KMS-11 (cell line): ENCODE measurements at regions not wholly inside any gene's neighbourhood (a gene's known extent, or its start where the extent isn't known, plus 50 kb on each side); places are given as distances from the start of the nearest gene placed in this dataset.

ENCODE experiments used
- H2AFZ ChIP-seq: fragments of 200-600 bp; sonication (generic); 2 replicates; pipeline ENCODE4 v1.6.1; 2016; ENCODE audit warnings: antibody characterized with exemption, mixed run types, low read depth
- H3K27ac ChIP-seq: fragments of 200-600 bp; sonication (generic); 2 replicates; pipeline ENCODE4 v1.6.1; 2016; ENCODE audit warnings: mild to moderate bottlenecking, mixed run types
- H3K27me3 ChIP-seq: fragments of 200-600 bp; sonication (generic); 2 replicates; pipeline ENCODE4 v1.6.1; 2017; ENCODE audit warnings: mild to moderate bottlenecking, low read depth, mixed run types, moderate library complexity; ENCODE audit not compliant: insufficient read depth
- H3K36me3 ChIP-seq: fragments of 200-600 bp; sonication (generic); 2 replicates; pipeline ENCODE4 v1.6.1; 2017; ENCODE audit warnings: mild to moderate bottlenecking, mixed run types; ENCODE audit not compliant: insufficient read depth
- H3K4me1 ChIP-seq: fragments of 200-600 bp; sonication (generic); 2 replicates; pipeline ENCODE4 v1.6.1; 2016; ENCODE audit warnings: mild to moderate bottlenecking, low read depth, mixed run types; ENCODE audit not compliant: poor library complexity, severe bottlenecking
- H3K4me2 ChIP-seq: fragments of 200-600 bp; sonication (generic); 2 replicates; pipeline ENCODE4 v1.7.0; 2016; ENCODE audit warnings: mild to moderate bottlenecking, mixed run types
- H3K4me3 ChIP-seq: fragments of 200-600 bp; sonication (generic); IDR thresholded peaks from 2 replicates; pipeline ENCODE4 v1.6.1; 2017; ENCODE audit warnings: low read depth, low read length, mixed read lengths; ENCODE audit not compliant: insufficient read depth
- H3K79me2 ChIP-seq: fragments of 200-600 bp; sonication (generic); 2 replicates; pipeline ENCODE4 v1.6.1; 2016; ENCODE audit warnings: low read depth, mixed run types; ENCODE audit not compliant: insufficient read depth
- H3K9ac ChIP-seq: fragments of 200-600 bp; sonication (generic); 2 replicates; pipeline ENCODE4 v1.6.1; 2016; ENCODE audit warnings: mild to moderate bottlenecking, mixed run types
- H4K20me1 ChIP-seq: fragments of 200-600 bp; sonication (generic); 2 replicates; pipeline ENCODE4 v1.6.1; 2016; ENCODE audit warnings: mild to moderate bottlenecking, mixed run types; ENCODE audit not compliant: insufficient read depth
- TF ChIP-seq, protein P1 (sequence below): fragments of 200-600 bp; sonication (generic); conservative IDR thresholded peaks from 2 replicates; pipeline ENCODE4 v1.6.1; 2017; ENCODE audit warnings: low read depth, mild to moderate bottlenecking, antibody characterized with exemption, low read length, moderate library complexity, mixed read lengths

DNA sequence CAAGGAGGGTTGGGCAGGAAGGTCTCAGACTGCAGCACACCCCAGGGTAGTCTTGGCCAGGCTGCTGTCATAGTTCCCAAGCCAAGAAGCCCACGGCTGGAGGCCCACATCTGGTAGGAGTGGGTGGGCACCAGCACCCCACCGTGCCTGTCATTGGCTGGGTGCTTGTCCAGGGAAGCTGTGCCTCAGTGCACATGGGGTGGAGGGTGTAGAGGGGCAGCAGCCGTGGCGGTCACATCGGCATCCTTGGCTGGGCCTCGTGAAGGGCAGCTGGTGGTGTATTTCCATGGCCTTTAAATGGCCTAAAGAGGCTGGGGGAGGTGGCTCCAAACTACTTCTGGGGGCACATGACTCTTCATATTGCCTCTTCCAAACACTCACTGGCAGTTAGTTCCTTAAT lies 119.6 kb upstream of the USP24 start:
- Histone ChIP-seq H3K4me1 (no peaks in the 10 kb centered on the region), H3K27me3 (no peaks in the 10 kb centered on the region), H3K4me2 (no peak overlapping the region), H3K36me3 (no peaks in the 10 kb centered on the region), H4K20me1 (no peaks in the 10 kb centered on the region), H3K4me3 (no peak overlapping the region), H3K79me2 (no peaks in the 10 kb centered on the region), H2AFZ (no peak overlapping the region), H3K9ac (no peak overlapping the region), H3K27ac (no peak overlapping the region)
- TF ChIP-seq, protein P1, sequence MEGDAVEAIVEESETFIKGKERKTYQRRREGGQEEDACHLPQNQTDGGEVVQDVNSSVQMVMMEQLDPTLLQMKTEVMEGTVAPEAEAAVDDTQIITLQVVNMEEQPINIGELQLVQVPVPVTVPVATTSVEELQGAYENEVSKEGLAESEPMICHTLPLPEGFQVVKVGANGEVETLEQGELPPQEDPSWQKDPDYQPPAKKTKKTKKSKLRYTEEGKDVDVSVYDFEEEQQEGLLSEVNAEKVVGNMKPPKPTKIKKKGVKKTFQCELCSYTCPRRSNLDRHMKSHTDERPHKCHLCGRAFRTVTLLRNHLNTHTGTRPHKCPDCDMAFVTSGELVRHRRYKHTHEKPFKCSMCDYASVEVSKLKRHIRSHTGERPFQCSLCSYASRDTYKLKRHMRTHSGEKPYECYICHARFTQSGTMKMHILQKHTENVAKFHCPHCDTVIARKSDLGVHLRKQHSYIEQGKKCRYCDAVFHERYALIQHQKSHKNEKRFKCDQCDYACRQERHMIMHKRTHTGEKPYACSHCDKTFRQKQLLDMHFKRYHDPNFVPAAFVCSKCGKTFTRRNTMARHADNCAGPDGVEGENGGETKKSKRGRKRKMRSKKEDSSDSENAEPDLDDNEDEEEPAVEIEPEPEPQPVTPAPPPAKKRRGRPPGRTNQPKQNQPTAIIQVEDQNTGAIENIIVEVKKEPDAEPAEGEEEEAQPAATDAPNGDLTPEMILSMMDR = no peak

DNA sequence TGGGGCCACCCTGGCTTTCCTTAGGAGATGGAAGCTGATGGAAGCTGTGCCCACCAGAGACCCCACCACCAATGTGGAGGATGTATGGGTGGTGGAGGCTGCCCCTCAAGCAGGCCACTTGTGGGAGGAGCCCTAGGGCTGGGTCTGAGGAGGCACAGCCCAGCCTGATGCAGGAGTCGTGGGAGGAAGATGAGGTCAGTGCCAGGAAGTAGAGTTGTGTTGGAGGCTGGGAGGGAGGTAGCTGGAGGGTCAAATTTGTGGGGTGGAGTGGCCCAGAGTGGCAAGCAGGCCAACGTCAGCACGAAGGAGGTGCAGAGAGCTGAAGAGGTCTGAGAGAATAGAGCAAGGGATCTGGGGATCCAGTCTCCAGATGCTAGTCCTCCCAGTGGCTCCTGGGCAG lies 119.0 kb upstream of the USP24 start:
- Histone ChIP-seq H3K4me2 (no peak overlapping the region), H3K4me3 (no peak overlapping the region), H3K79me2 (no peaks in the 10 kb centered on the region), H2AFZ (no peak overlapping the region), H3K9ac (no peak overlapping the region), H3K27ac (no peak overlapping the region), H3K4me1 (no peaks in the 10 kb centered on the region), H3K27me3 (no peaks in the 10 kb centered on the region), H4K20me1 (no peaks in the 10 kb centered on the region), H3K36me3 (no peaks in the 10 kb centered on the region)
- TF ChIP-seq, protein P1 = no peak

DNA sequence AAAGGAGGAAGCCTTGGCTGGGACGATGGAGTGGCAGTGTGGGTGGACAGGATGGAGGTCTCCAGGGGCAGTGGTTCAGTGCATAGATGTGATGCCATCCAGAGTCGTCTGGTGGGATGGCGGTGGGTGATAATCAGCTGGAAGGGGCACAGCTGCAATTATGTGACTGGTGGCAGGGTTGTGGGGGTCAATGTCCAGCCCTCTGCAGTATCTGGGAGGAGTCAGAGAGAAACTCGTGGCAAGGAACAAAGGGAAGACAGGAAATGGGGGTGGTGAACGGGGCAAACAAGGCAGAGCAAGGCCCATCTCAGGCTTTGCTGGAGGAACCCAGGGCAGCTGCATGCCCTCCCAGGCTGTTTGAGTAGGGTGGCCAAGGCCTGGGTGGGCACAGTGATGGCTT lies 118.3 kb upstream of the USP24 start:
- Histone ChIP-seq H3K4me2 (no peak overlapping the region), H3K4me3 (no peak overlapping the region), H3K9ac (no peak overlapping the region), H3K27me3 (no peaks in the 10 kb centered on the region), H3K4me1 (no peaks in the 10 kb centered on the region), H3K27ac (no peak overlapping the region), H4K20me1 (no peaks in the 10 kb centered on the region), H2AFZ (no peak overlapping the region), H3K79me2 (no peaks in the 10 kb centered on the region), H3K36me3 (no peaks in the 10 kb centered on the region)
- TF ChIP-seq, protein P1 = no peak

DNA sequence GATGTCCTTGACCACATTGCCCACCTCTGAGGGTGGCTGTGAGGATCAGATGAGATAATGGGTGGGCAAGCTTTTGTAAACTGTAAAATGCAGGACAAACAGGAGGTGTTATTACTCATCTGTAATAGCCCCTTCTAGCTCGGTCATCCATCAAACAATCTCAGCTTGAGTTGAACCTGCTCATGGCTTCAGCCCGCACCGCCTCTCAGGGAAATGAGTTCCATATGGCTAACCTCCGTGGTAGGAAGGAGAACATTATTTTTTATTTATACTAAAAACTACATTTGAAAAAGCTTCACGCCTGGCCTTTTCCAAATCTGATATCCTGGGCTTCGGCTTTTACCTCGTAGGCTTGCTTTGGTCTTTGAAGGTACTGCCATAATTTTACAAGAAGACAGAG lies 116.2 kb upstream of the USP24 start:
- no peak overlapping the region for H3K9ac ChIP-seq
- no peaks in the 10 kb centered on the region for H3K27me3 ChIP-seq
- H3K36me3 ChIP-seq = no peaks in the 10 kb centered on the region
- H3K4me2 ChIP-seq = no peak overlapping the region
- H3K4me3 ChIP-seq = no peak overlapping the region
- no peak overlapping the region for H3K27ac ChIP-seq
- H2AFZ ChIP-seq = no peak overlapping the region
- H3K4me1 ChIP-seq = no peaks in the 10 kb centered on the region
- TF ChIP-seq, protein P1 = no peak
- H3K79me2 ChIP-seq = no peaks in the 10 kb centered on the region
- no peaks in the 10 kb centered on the region for H4K20me1 ChIP-seq
